DND-41 (cell line): ENCODE measurements at regions not wholly inside any gene's neighbourhood (a gene's known extent, or its start where the extent isn't known, plus 50 kb on each side); places are given as distances from the start of the nearest gene placed in this dataset.
A peak's percentile ranks its signal among the peaks of the same experiment; 100 is the strongest.

Experiments used
- ATAC-seq: fragments of 200-7000 bp; cut with Tn5 transposase; 3 replicates; pipeline ENCODE4 v1.9.1; 2021; ENCODE audit warnings: low read depth; ENCODE audit not compliant: insufficient read depth
- DNase-seq: peaks from one replicate; pipeline ENCODE4 v3.0.0-alpha.2; 2020
- H2AFZ ChIP-seq: 2 replicates; pipeline ENCODE4 v1.6.0; 2012; ENCODE audit warnings: low read depth, low read length
- H3K27ac ChIP-seq: 2 replicates; pipeline ENCODE4 v1.5.1; 2012; ENCODE audit warnings: low read length, inconsistent platforms
- H3K27me3 ChIP-seq: fragments of 200-600 bp; sonication (generic); 2 replicates; pipeline ENCODE4 v1.6.0; 2012; ENCODE audit warnings: low read length, mild to moderate bottlenecking, inconsistent platforms; ENCODE audit not compliant: insufficient read depth, poor library complexity
- H3K36me3 ChIP-seq: 2 replicates; pipeline ENCODE4 v1.5.1; 2012; ENCODE audit warnings: low read length, inconsistent platforms; ENCODE audit not compliant: insufficient read depth
- H3K4me1 ChIP-seq: 2 replicates; pipeline ENCODE4 v1.5.1; 2012; ENCODE audit warnings: mild to moderate bottlenecking, low read length; ENCODE audit not compliant: insufficient read depth
- H3K4me2 ChIP-seq: 2 replicates; pipeline ENCODE4 v1.6.0; 2012; ENCODE audit warnings: mild to moderate bottlenecking, moderate library complexity, low read length, inconsistent platforms; ENCODE audit not compliant: insufficient read depth
- H3K4me3 ChIP-seq, 2 experiments: fragments of 200-600 bp in 1 of 2; shearing (Covaris generic) in 1 of 2; 2 replicates each; pipeline ENCODE4 v1.5.1; 2012 to 2016; ENCODE audit warnings: inconsistent platforms in 2 of 2, low read length in 2 of 2, mild to moderate bottlenecking in 2 of 2, low read depth in 1 of 2, moderate library complexity in 1 of 2
- H3K79me2 ChIP-seq: 2 replicates; pipeline ENCODE4 v1.6.0; 2012; ENCODE audit warnings: low read length, inconsistent platforms; ENCODE audit not compliant: insufficient read depth
- H3K9ac ChIP-seq: 2 replicates; pipeline ENCODE4 v1.6.0; 2012; ENCODE audit warnings: low read depth, mild to moderate bottlenecking, inconsistent platforms, low read length, moderate library complexity
- H3K9me3 ChIP-seq: 2 replicates; pipeline ENCODE4 v1.5.1; 2012; ENCODE audit warnings: low read length, moderate library complexity, mild to moderate bottlenecking, inconsistent platforms; ENCODE audit not compliant: insufficient read depth, severe bottlenecking
- H4K20me1 ChIP-seq: 2 replicates; pipeline ENCODE4 v1.6.0; 2012; ENCODE audit warnings: low read length; ENCODE audit not compliant: insufficient read depth
- CTCF ChIP-seq: IDR thresholded peaks from 2 replicates; pipeline ENCODE4 v1.5.1; 2012; ENCODE audit warnings: borderline replicate concordance, low read length, moderate library complexity, mild to moderate bottlenecking; ENCODE audit not compliant: poor library complexity, severe bottlenecking; ENCODE audit errors: extremely low read depth
- EZH2 ChIP-seq: IDR thresholded peaks from 3 replicates; pipeline ENCODE4 v1.6.1; 2012; ENCODE audit warnings: borderline replicate concordance, low read depth, mild to moderate bottlenecking, moderate library complexity, low read length, inconsistent platforms; ENCODE audit not compliant: severe bottlenecking

DNA sequence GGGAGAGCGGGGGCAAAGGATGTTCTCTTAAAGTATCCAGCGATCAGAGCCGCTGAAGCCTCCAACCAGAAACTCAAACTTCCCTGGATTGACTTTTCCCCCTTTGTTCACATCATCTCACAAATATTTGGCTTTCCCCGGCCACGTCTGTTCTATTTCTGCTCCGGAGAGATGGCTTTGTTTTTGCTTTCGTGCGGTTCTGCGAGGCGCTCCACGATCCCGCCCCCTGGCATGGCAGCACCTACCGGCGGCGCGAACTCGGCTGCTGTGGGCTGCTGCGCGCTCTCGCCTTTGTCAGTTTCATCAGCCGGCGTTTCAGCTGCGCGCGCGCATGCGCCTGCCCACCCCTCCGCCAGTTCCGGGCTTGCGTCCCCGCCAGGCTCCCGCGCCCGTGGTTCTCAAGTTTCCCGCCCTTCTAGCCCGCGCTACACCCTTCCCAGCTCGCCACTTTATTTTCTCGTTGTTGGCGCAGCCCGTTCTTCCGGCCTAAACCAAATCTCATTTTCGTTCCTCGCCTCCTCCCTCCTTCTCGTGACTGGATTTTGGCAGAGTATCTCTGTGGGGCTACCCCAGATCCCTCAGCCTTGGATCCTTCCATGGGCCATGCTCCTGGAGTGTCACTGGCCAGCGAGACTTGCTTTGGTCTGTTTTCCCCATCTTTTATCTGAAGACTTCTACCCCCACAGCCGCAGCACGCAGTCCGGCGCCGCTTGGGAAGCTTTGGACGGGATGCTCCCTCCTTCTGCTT, 98.0 kb downstream of the INSIG2 start:
- TF ChIP-seq CTCF: no peak
- no peak for TF ChIP-seq EZH2
- H3K4me1 ChIP-seq: peaks cover 17% of the 10 kb centered on the region
- H4K20me1 ChIP-seq: no peaks in the 10 kb centered on the region
- H3K4me2 ChIP-seq: peak overlapping the region; percentile 65
- no peaks in the 10 kb centered on the region for H3K36me3 ChIP-seq
- peak overlapping the region; percentile 36 to 63; a peak in 3 of 4 replicates for H3K4me3 ChIP-seq
- no peaks in the 10 kb centered on the region for H3K9me3 ChIP-seq
- peak; percentile 93 for DNase-seq
- peak overlapping the region; percentile 77 for H3K9ac ChIP-seq
- no peaks in the 10 kb centered on the region for H3K27me3 ChIP-seq
- H3K27ac ChIP-seq: peak overlapping the region; percentile 90
- H3K79me2 ChIP-seq: no peaks in the 10 kb centered on the region
- peak overlapping the region; percentile 90 for H2AFZ ChIP-seq
- ATAC-seq: peak; percentile 89

- peaks cover 17% of the 10 kb centered on the region for H3K4me1 ChIP-seq
- no peak for TF ChIP-seq EZH2
- peak; percentile 24 for TF ChIP-seq CTCF
- no peaks in the 10 kb centered on the region for H3K9me3 ChIP-seq
- H3K4me2 ChIP-seq: peak overlapping the region; percentile 65
- peak; percentile 73 for ATAC-seq
- H3K79me2 ChIP-seq: no peaks in the 10 kb centered on the region
- peak overlapping the region; percentile 90 for H2AFZ ChIP-seq
- H3K27me3 ChIP-seq: no peaks in the 10 kb centered on the region
- H3K27ac ChIP-seq: peak overlapping the region; percentile 90
- no peaks in the 10 kb centered on the region for H4K20me1 ChIP-seq
- DNase-seq: peak; percentile 64
- no peaks in the 10 kb centered on the region for H3K36me3 ChIP-seq
- H3K4me3 ChIP-seq: peak overlapping the region; percentile 36 to 63; a peak in 3 of 4 replicates
- H3K9ac ChIP-seq: peak overlapping the region; percentile 77
Observed at GRCh38 chr2:118185210-118186109, 97.2 kb downstream of the INSIG2 start.

GRCh38 chr2:118183381-118183780, 95.1 kb downstream of the INSIG2 start:
- peaks cover 17% of the 10 kb centered on the region for H3K4me1 ChIP-seq
- H3K27ac ChIP-seq: no peak overlapping the region
- no peaks in the 10 kb centered on the region for H3K36me3 ChIP-seq
- no peak overlapping the region for H3K4me3 ChIP-seq
- no peak overlapping the region for H3K9ac ChIP-seq
- no peaks in the 10 kb centered on the region for H4K20me1 ChIP-seq
- TF ChIP-seq EZH2: no peak
- no peak overlapping the region for H2AFZ ChIP-seq
- ATAC-seq (no peak), DNase-seq (no peak)
- H3K4me2 ChIP-seq: no peak overlapping the region
- no peaks in the 10 kb centered on the region for H3K79me2 ChIP-seq
- H3K27me3 ChIP-seq: no peaks in the 10 kb centered on the region
- no peaks in the 10 kb centered on the region for H3K9me3 ChIP-seq

DNA sequence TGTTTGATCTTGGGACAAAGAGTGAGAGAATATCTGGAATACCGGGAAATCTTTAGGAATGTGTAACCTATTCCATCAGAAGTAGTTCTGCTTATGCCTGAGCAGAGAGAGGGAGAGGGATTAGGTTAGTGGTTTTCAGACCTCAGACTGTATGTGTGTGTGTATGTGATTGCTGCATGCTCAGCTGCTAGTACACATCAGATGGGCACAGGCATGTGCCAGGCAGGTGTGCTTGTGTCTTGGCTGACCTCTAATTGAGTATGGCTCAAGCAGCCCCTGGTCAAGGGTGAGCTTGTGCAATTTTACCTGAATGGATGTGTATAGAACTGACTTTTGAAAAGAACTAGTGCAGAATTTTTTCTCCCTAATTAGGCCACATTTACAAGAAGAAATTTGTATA, 91.2 kb downstream of the INSIG2 start:
- Histone ChIP-seq H3K4me1 (no peaks in the 10 kb centered on the region), H2AFZ (no peak overlapping the region), H3K4me3 (no peak overlapping the region), H3K79me2 (no peaks in the 10 kb centered on the region), H3K27ac (no peak overlapping the region), H3K9ac (no peak overlapping the region), H3K4me2 (no peak overlapping the region), H3K36me3 (no peaks in the 10 kb centered on the region), H3K9me3 (no peaks in the 10 kb centered on the region), H3K27me3 (peaks cover 5% of the 10 kb centered on the region), H4K20me1 (no peaks in the 10 kb centered on the region)
- ATAC-seq: no peak
- TF ChIP-seq EZH2 (no peak), CTCF (no peak)
- no peak for DNase-seq
